HCT116 (cell line): ENCODE measurements at regions not wholly inside any gene's neighbourhood (a gene's known extent, or its start where the extent isn't known, plus 50 kb on each side); places are given as distances from the start of the nearest gene placed in this dataset.

Experiments used
- ATAC-seq: fragments of 200-7000 bp; cut with Tn5 transposase; 2 replicates; pipeline ENCODE4 v1.9.1; 2020; ENCODE audit warnings: mild to moderate bottlenecking, moderate library complexity
- BruUV-seq: library from RNA; stranded (reverse); fragments of 400-500 nt; replicated peaks from 2 replicates; lab custom pipeline; 2021; lab: Mats Ljungman, UMichigan
- CTCF ChIA-PET: fragments of 300-600 bp; sonication (Branson Sonifier 250); formaldehyde crosslinking; loops from one replicate; lab custom pipeline; 2021; ENCODE audit warnings: antibody characterized with exemption; lab: Charles Lee
- POLR2A ChIA-PET: fragments of 300-600, 350-600 bp; sonication (Branson Sonifier 250); formaldehyde crosslinking; loops from one replicate; lab custom pipeline; 2021; ENCODE audit warnings: antibody characterized with exemption; lab: Charles Lee
- RAD21 ChIA-PET, 2 experiments: fragments of 300-600 bp; sonication (Branson Sonifier 250); formaldehyde crosslinking; loops; one replicate each; lab custom pipeline; 2023; ENCODE audit warnings: low total read pairs in 2 of 2; ENCODE audit not compliant: uncharacterized antibody in 2 of 2, unreplicated experiment in 2 of 2, low non-redundant PET in 1 of 2; lab: Charles Lee
- DNase-seq: peaks from one replicate; pipeline ENCODE4 v3.0.0-alpha.2; 2010; ENCODE audit warnings: low read depth, low spot score
- H2AFZ ChIP-seq: fragments of 200-600 bp; shearing (Covaris generic), sonication (generic); 2 replicates; pipeline ENCODE4 v1.6.1; 2017; ENCODE audit warnings: low read depth, mixed run types, mixed read lengths, antibody characterized with exemption, low read length; ENCODE audit not compliant: poor library complexity, severe bottlenecking
- H3K27ac ChIP-seq: 2 replicates; pipeline ENCODE4 v1.5.1; 2012; ENCODE audit warnings: low read depth, low read length
- H3K27me3 ChIP-seq: fragments of 200-600 bp; sonication (generic); 2 replicates; pipeline ENCODE4 v1.6.1; 2016; ENCODE audit warnings: mixed run types, low read length, mixed read lengths; ENCODE audit not compliant: insufficient read depth
- H3K36me3 ChIP-seq, 2 experiments: fragments of 200-500 bp in 1 of 2; fragments of 200-600 bp in 1 of 2; sonication (Bioruptor generic) in 1 of 2; sonication (generic) in 1 of 2; 2 replicates each; pipeline versions ENCODE4 v1.5.1 to v1.6.1; 2014 to 2016; ENCODE audit warnings: low read length in 2 of 2, inconsistent platforms in 1 of 2, mixed read lengths in 1 of 2, mixed run types in 1 of 2; ENCODE audit not compliant: insufficient read depth in 2 of 2, control insufficient read depth in 1 of 2
- H3K4me1 ChIP-seq, 2 experiments: fragments of 200-600 bp in 1 of 2; sonication (generic) in 1 of 2; 2 replicates each; pipeline versions ENCODE4 v1.5.1 to v1.6.1; 2012 to 2017; ENCODE audit warnings: low read length in 2 of 2, inconsistent platforms in 1 of 2, mild to moderate bottlenecking in 1 of 2, mixed read lengths in 1 of 2, mixed run types in 1 of 2, moderate library complexity in 1 of 2; ENCODE audit not compliant: insufficient read depth in 2 of 2, control insufficient read depth in 1 of 2
- H3K4me2 ChIP-seq: fragments of 200-600 bp; sonication (generic); 2 replicates; pipeline ENCODE4 v1.6.1; 2017; ENCODE audit warnings: mixed run types, low read length, mixed read lengths
- H3K4me3 ChIP-seq, 2 experiments: fragments of 200-600 bp in 1 of 2; sonication (generic) in 1 of 2; replicated peaks in 1 of 2; 2 replicates each; pipeline ENCODE4 v1.5.1; 2011 to 2016; ENCODE audit warnings: low read length in 2 of 2, control low read depth in 1 of 2, low read depth in 1 of 2, mild to moderate bottlenecking in 1 of 2, mixed read lengths in 1 of 2, mixed run types in 1 of 2
- H3K79me2 ChIP-seq: fragments of 200-600 bp; sonication (generic); 2 replicates; pipeline ENCODE4 v1.6.1; 2017; ENCODE audit warnings: mild to moderate bottlenecking, mixed run types, low read length, moderate library complexity, mixed read lengths; ENCODE audit not compliant: insufficient read depth
- H3K9ac ChIP-seq: fragments of 200-600 bp; sonication (generic); 2 replicates; pipeline ENCODE4 v1.6.1; 2016; ENCODE audit warnings: low read length, mixed read lengths
- H3K9me2 ChIP-seq: fragments of 200-600 bp; sonication (generic), shearing (Covaris generic); 2 replicates; pipeline ENCODE4 v1.6.1; 2017; ENCODE audit warnings: mixed run types, mild to moderate bottlenecking, moderate library complexity; ENCODE audit not compliant: insufficient read depth
- H3K9me3 ChIP-seq, 2 experiments: fragments of 200-500 bp in 1 of 2; fragments of 200-600 bp in 1 of 2; sonication (Bioruptor generic) in 1 of 2; sonication (generic) in 1 of 2; 2 replicates each; pipeline ENCODE4 v1.6.1; 2014 to 2017; ENCODE audit warnings: low read length in 2 of 2, mixed read lengths in 2 of 2, inconsistent platforms in 1 of 2, low read depth in 1 of 2, mild to moderate bottlenecking in 1 of 2, mixed run types in 1 of 2, moderate library complexity in 1 of 2; ENCODE audit not compliant: control insufficient read depth in 1 of 2, insufficient read depth in 1 of 2
- H4K20me1 ChIP-seq: fragments of 200-600 bp; sonication (generic), shearing (Covaris generic); 2 replicates; pipeline ENCODE4 v1.6.1; 2017; ENCODE audit warnings: mixed run types, mild to moderate bottlenecking, moderate library complexity; ENCODE audit not compliant: insufficient read depth
- CEBPB ChIP-seq: IDR thresholded peaks from 2 replicates; pipeline ENCODE4 v1.6.1; 2012; ENCODE audit warnings: low read depth
- EGR1 ChIP-seq: IDR thresholded peaks from 2 replicates; pipeline ENCODE4 v1.6.1; 2012; ENCODE audit warnings: low read depth
- ELF1 ChIP-seq: IDR thresholded peaks from 2 replicates; pipeline ENCODE4 v1.6.1; 2012; ENCODE audit warnings: low read depth, borderline replicate concordance
- EZH2phosphoT487 ChIP-seq: fragments of 200-600 bp; IDR thresholded peaks from 2 replicates; pipeline ENCODE4 v1.6.1; 2018; ENCODE audit warnings: antibody characterized with exemption, borderline replicate concordance
- FOSL1 ChIP-seq: IDR thresholded peaks from 2 replicates; pipeline ENCODE4 v1.6.1; 2012; ENCODE audit warnings: low read depth
- POLR2A ChIP-seq: IDR thresholded peaks from 2 replicates; pipeline ENCODE4 v1.7.0; 2011; ENCODE audit warnings: borderline replicate concordance; ENCODE audit not compliant: insufficient read depth, insufficient read length; ENCODE audit errors: extremely low read depth
- RAD21 ChIP-seq: IDR thresholded peaks from 2 replicates; pipeline ENCODE4 v1.6.1; 2012; ENCODE audit warnings: low read depth, mild to moderate bottlenecking
- ZNF274 ChIP-seq: fragments of 200-500 bp; sonication (Bioruptor generic); IDR thresholded peaks from 2 replicates; pipeline ENCODE4 v1.6.1; 2014; ENCODE audit warnings: mild to moderate bottlenecking, low read depth, low read length, inconsistent platforms
- intact Hi-C: fragments of 100-400 bp; cut with micrococcal nuclease; formaldehyde crosslinking; loops from 2 replicates; pipeline ENCODE4 v1.10.0; 2022
- TF ChIP-seq, protein P1 (sequence below): IDR thresholded peaks from 2 replicates; pipeline ENCODE4 v1.6.1; 2012

- no peak for DNase-seq
- POLR2A ChIA-PET = no interaction called here
- no peak overlapping the region for H3K27ac ChIP-seq
Observed at GRCh38 chr11:80562523-80563125, 1121.8 kb upstream of the TENM4 start.

GRCh38 chr11:80559942-80560341 lies 1119.1 kb upstream of the TENM4 start:
- no peaks in the 10 kb centered on the region for H3K79me2 ChIP-seq
- no peak overlapping the region for H3K9ac ChIP-seq
- POLR2A ChIA-PET = no interaction called here
- TF ChIP-seq ELF1 = no peak
- no peak overlapping the region for H2AFZ ChIP-seq
- RAD21 ChIA-PET = interaction anchor here in 1 of 2 experiments (1.0 kb wide), 1 partner anchor 387 kb away, joined by 3 read pairs; no protein-coding TSS in a partner anchor
- H3K27me3 ChIP-seq = no peaks in the 10 kb centered on the region
- no peak overlapping the region for H3K4me2 ChIP-seq
- intact Hi-C loops = no loop called here
- DNase-seq (no peak), ATAC-seq (no peak)
- no peaks in the 10 kb centered on the region for H4K20me1 ChIP-seq
- H3K9me2 ChIP-seq = no peaks in the 10 kb centered on the region
- CTCF ChIA-PET = no interaction called here
- no TSS peak for BruUV-seq
- H3K36me3 ChIP-seq = no peaks in the 10 kb centered on the region
- H3K9me3 ChIP-seq = peaks cover 9 to 19% of the 10 kb centered on the region in 2 experiments; a peak in 1 of 4 replicates
- no peak overlapping the region for H3K27ac ChIP-seq
- no peaks in the 10 kb centered on the region for H3K4me1 ChIP-seq
- H3K4me3 ChIP-seq = no peak overlapping the region

More at GRCh38 chr11:80562523-80563125, 1121.8 kb upstream of the TENM4 start:
- Histone ChIP-seq H3K9ac (no peak overlapping the region), H3K4me1 (no peaks in the 10 kb centered on the region), H3K79me2 (no peaks in the 10 kb centered on the region), H2AFZ (no peak overlapping the region), H3K4me2 (no peak overlapping the region), H3K4me3 (no peak overlapping the region), H4K20me1 (no peaks in the 10 kb centered on the region), H3K27me3 (no peaks in the 10 kb centered on the region), H3K9me2 (no peaks in the 10 kb centered on the region), H3K36me3 (no peaks in the 10 kb centered on the region), H3K9me3 (peaks cover 9 to 16% of the 10 kb centered on the region in 2 experiments; a peak in 1 of 4 replicates)
- ChIA-PET CTCF (no interaction called here), RAD21 (no interaction called here)
- no TSS peak for BruUV-seq
- TF ChIP-seq RAD21 (no peak), EZH2phosphoT487 (no peak), EGR1 (no peak), POLR2A (no peak), FOSL1 (no peak), ZNF274 (no peak), ELF1 (no peak), CEBPB (no peak)
- TF ChIP-seq, protein P1, sequence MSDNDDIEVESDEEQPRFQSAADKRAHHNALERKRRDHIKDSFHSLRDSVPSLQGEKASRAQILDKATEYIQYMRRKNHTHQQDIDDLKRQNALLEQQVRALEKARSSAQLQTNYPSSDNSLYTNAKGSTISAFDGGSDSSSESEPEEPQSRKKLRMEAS = no peak
- intact Hi-C loops = no loop called here
- no peak for ATAC-seq
